Ascending aorta (tissue), 2 donors: ENCODE measurements at regions not wholly inside any gene's neighbourhood (a gene's known extent, or its start where the extent isn't known, plus 50 kb on each side); places are given as distances from the start of the nearest gene placed in this dataset.

Experiments used
- DNase-seq, 2 donors: peaks; one replicate each; pipeline ENCODE4 v3.0.0-alpha.2; 2019; ENCODE audit warnings: low spot score in 2 of 2
- H3K27ac ChIP-seq, 2 donors: fragments of 200-600 bp; sonication (generic); one replicate each; pipeline ENCODE4 v1.5.1; 2016 to 2017; ENCODE audit warnings: mild to moderate bottlenecking in 1 of 2
- H3K27me3 ChIP-seq: fragments of 200-600 bp; sonication (generic); one replicate; pipeline ENCODE4 v1.5.1; 2017
- H3K36me3 ChIP-seq, 2 donors: fragments of 200-600 bp; sonication (generic); one replicate each; pipeline ENCODE4 v1.5.1; 2016
- H3K4me1 ChIP-seq, 2 donors: fragments of 200-600 bp; sonication (generic); one replicate each; pipeline ENCODE4 v1.5.1; 2016 to 2017; ENCODE audit warnings: mild to moderate bottlenecking in 1 of 2
- H3K4me3 ChIP-seq, 2 donors: fragments of 200-600 bp; sonication (generic); one replicate each; pipeline ENCODE4 v1.5.1; 2016 to 2017; ENCODE audit warnings: mild to moderate bottlenecking in 1 of 2
- H3K9me3 ChIP-seq, 2 donors: fragments of 200-600 bp; sonication (generic); one replicate each; pipeline ENCODE4 v1.5.1; 2016
- intact Hi-C: fragments of 100-400 bp; cut with DNase I; formaldehyde crosslinking; loops from one replicate; pipeline ENCODE4 v1.15.1; 2023
- TF ChIP-seq, protein P1 (sequence below), 3 experiments: fragments of 200-600 bp in 2 of 3; fragments of 450-650 bp in 1 of 3; sonication (generic) in 2 of 3; IDR thresholded peaks; one replicate each; pipeline ENCODE4 v1.5.1; 2016 to 2019; ENCODE audit warnings: antibody characterized with exemption in 3 of 3, mild to moderate bottlenecking in 1 of 3, moderate library complexity in 1 of 3

DNA sequence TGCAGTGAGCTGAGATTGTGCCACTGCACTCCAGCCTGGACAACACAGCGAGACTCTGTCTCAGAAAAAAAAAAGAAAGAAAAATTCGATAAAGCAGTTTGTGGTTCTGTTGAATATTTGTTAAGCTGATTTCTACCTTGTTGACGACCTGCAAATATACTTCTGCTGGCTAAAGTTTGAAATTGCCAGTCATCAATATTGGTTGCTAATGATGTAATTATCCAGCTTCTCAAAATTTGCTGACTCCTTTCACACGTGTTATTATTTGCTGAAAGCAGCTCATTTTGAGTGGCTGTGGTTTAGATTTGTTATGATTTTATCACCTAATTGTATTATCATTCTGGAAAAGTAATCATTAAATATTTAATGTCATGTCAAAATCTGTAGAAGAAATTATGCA lies 774.3 kb downstream of the QKI start:
- intact Hi-C loops: no loop called here
- Histone ChIP-seq H3K4me1 (no peaks in the 10 kb centered on the region), H3K27me3 (no peaks in the 10 kb centered on the region), H3K4me3 (no peak overlapping the region), H3K36me3 (no peaks in the 10 kb centered on the region), H3K27ac (no peak overlapping the region), H3K9me3 (no peaks in the 10 kb centered on the region)
- TF ChIP-seq, protein P1, sequence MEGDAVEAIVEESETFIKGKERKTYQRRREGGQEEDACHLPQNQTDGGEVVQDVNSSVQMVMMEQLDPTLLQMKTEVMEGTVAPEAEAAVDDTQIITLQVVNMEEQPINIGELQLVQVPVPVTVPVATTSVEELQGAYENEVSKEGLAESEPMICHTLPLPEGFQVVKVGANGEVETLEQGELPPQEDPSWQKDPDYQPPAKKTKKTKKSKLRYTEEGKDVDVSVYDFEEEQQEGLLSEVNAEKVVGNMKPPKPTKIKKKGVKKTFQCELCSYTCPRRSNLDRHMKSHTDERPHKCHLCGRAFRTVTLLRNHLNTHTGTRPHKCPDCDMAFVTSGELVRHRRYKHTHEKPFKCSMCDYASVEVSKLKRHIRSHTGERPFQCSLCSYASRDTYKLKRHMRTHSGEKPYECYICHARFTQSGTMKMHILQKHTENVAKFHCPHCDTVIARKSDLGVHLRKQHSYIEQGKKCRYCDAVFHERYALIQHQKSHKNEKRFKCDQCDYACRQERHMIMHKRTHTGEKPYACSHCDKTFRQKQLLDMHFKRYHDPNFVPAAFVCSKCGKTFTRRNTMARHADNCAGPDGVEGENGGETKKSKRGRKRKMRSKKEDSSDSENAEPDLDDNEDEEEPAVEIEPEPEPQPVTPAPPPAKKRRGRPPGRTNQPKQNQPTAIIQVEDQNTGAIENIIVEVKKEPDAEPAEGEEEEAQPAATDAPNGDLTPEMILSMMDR (IDR thresholded peaks at IDR 0.05): no peak
- no peak for DNase-seq

- no peak overlapping the region for H3K27ac ChIP-seq
- DNase-seq: no peak
- TF ChIP-seq, protein P1 (IDR thresholded peaks at IDR 0.05): no peak
- H3K4me1 ChIP-seq: no peaks in the 10 kb centered on the region
- H3K36me3 ChIP-seq: no peaks in the 10 kb centered on the region
- no peaks in the 10 kb centered on the region for H3K9me3 ChIP-seq
- H3K4me3 ChIP-seq: no peak overlapping the region
- H3K27me3 ChIP-seq: no peaks in the 10 kb centered on the region
- intact Hi-C loops: no loop called here
These were observed 771.0 kb downstream of the QKI start for GRCh38 chr6:164185471-164185871.

DNA sequence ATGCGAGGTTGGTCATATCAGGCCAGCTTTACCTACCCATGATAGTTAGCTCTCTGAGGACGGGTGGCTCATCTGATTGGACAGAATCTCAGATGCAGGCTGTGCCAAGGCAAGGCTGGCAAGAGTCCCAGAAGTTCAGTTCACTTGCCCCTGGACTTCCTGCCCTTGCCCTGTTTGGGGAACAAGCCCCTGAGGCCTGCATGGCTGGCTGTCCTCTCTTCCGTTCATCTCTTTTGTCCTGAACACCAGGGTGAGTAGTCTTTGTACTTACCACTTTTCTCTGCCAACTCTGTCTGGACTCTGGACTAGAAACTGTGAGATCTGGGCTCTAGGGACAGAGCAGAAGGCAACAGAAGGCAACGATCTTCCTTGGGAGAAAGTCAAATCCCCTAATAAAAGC lies 769.9 kb downstream of the QKI start:
- no peak overlapping the region for H3K27ac ChIP-seq
- H3K4me3 ChIP-seq: no peak overlapping the region
- no peaks in the 10 kb centered on the region for H3K27me3 ChIP-seq
- H3K36me3 ChIP-seq: no peaks in the 10 kb centered on the region
- H3K4me1 ChIP-seq: no peaks in the 10 kb centered on the region
- intact Hi-C loops: no loop called here
- DNase-seq: no peak
- TF ChIP-seq, protein P1 (IDR thresholded peaks at IDR 0.05): no peak
- no peaks in the 10 kb centered on the region for H3K9me3 ChIP-seq

DNA sequence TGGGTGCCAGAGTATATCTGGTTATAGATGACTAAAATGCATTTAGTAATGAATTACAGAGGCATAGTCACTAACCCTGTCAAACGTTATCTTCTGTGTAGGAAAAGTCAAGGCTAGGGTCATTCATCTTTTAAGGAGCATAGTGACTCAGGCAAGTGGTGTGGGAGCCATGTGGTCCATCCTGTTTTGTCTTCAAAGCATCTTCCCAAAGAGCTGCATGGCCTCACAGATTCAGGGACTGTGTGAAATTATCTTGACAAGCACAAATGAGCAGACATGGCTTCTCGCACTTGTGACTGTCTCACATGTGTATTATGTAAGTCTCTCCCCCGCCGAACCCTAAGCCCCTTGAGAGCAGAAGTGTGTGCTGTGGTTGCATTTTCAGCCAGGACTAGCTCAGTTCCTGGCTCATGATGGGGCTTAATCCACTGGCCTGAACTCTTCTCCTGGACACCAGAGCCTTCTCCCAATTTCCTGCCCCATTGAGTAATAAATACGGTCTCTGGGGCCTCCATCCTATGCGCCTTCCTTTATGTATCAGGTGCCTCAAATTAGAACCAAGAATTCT lies 769.1 kb downstream of the QKI start:
- no peak for DNase-seq
- H3K27me3 ChIP-seq: no peaks in the 10 kb centered on the region
- H3K4me1 ChIP-seq: no peaks in the 10 kb centered on the region
- intact Hi-C loops: no loop called here
- no peak overlapping the region for H3K4me3 ChIP-seq
- H3K27ac ChIP-seq: no peak overlapping the region
- H3K9me3 ChIP-seq: no peaks in the 10 kb centered on the region
- TF ChIP-seq, protein P1 (IDR thresholded peaks at IDR 0.05): no peak
- no peaks in the 10 kb centered on the region for H3K36me3 ChIP-seq

DNA sequence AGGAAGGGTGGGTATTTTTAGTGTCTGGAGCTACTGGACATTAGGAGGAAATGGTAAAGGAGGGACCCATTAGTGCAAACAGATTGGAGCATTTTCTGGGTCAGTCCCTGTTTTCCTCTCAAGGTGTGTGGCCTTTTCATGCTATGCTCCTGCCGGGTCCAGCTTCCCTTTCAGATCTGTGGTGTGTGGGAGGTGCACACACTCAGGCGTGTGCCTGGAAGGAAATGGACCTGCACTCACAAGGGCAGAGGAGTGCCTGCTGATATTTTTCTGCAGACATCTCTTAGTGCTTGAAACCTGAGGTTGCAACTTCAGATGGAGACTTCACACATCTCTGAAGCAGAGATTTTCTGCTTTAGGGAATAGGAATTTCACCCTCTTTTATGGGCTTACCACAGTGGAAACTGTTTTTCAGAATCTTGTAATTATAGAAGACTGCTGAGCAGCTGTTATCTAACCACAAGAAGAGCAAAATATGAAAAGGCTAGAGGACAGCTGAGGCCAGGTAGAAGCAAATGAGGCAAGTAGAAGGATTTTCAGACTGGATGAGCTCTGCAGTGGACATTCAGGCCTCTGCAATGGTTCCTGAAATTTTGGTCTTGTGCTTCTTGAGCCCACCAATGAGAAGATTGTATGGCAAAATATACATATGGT lies 764.3 kb downstream of the QKI start:
- no peaks in the 10 kb centered on the region for H3K36me3 ChIP-seq
- H3K9me3 ChIP-seq: no peaks in the 10 kb centered on the region
- DNase-seq: no peak
- H3K27me3 ChIP-seq: no peaks in the 10 kb centered on the region
- intact Hi-C loops: no loop called here
- H3K4me1 ChIP-seq: no peaks in the 10 kb centered on the region
- no peak overlapping the region for H3K27ac ChIP-seq
- no peak overlapping the region for H3K4me3 ChIP-seq
- TF ChIP-seq, protein P1 (IDR thresholded peaks at IDR 0.05): no peak
